GM21786 (cell line): ENCODE measurements at regions not wholly inside any gene's neighbourhood (a gene's known extent, or its start where the extent isn't known, plus 50 kb on each side); places are given as distances from the start of the nearest gene placed in this dataset.

Experiments used
- ATAC-seq: cut with Tn5 transposase; IDR thresholded peaks from one replicate; pipeline ENCODE4 v1.9.1; 2021; ENCODE audit not compliant: unreplicated experiment

GRCh38 chr10:52853704-52854103 lies 81.1 kb upstream of the MBL2 start:
- ATAC-seq: peak; percentile 69

- ATAC-seq: no peak
These were observed 64.2 kb upstream of the MBL2 start for GRCh38 chr10:52836816-52837215.
